ENCODE measurements at regions not wholly inside any gene's neighbourhood (a gene's known extent, or its start where the extent isn't known, plus 50 kb on each side); places are given as distances from the start of the nearest gene placed in this dataset.

GRCh38 chr16:64679976-64680690, 441.7 kb downstream of the CDH11 start:
- TF ChIP-seq, protein P1, sequence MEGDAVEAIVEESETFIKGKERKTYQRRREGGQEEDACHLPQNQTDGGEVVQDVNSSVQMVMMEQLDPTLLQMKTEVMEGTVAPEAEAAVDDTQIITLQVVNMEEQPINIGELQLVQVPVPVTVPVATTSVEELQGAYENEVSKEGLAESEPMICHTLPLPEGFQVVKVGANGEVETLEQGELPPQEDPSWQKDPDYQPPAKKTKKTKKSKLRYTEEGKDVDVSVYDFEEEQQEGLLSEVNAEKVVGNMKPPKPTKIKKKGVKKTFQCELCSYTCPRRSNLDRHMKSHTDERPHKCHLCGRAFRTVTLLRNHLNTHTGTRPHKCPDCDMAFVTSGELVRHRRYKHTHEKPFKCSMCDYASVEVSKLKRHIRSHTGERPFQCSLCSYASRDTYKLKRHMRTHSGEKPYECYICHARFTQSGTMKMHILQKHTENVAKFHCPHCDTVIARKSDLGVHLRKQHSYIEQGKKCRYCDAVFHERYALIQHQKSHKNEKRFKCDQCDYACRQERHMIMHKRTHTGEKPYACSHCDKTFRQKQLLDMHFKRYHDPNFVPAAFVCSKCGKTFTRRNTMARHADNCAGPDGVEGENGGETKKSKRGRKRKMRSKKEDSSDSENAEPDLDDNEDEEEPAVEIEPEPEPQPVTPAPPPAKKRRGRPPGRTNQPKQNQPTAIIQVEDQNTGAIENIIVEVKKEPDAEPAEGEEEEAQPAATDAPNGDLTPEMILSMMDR (IDR thresholded peaks at IDR 0.05; ENCODE audit: low read depth, low read length, poor library complexity, severe bottlenecking) = no peak
- no peak for TF ChIP-seq EZH2phosphoT487 (IDR thresholded peaks at IDR 0.05; ENCODE audit: borderline replicate concordance, low read length)

Measured in DOHH2 (cell line).